Testis (tissue), 2 donors: ENCODE measurements at regions not wholly inside any gene's neighbourhood (a gene's known extent, or its start where the extent isn't known, plus 50 kb on each side); places are given as distances from the start of the nearest gene placed in this dataset.

ENCODE experiments used
- POLR2A ChIP-seq: fragments of 450-650 bp; IDR thresholded peaks from one replicate; pipeline ENCODE4 v1.6.1; 2017; ENCODE audit warnings: antibody characterized with exemption, mild to moderate bottlenecking, moderate library complexity
- TF ChIP-seq, protein P1 (sequence below), 3 experiments: fragments of 450-650 bp in 2 of 3; fragments of 200-600 bp in 1 of 3; sonication (generic) in 1 of 3; IDR thresholded peaks; one replicate each; pipeline ENCODE4 v1.5.1; 2016 to 2019; ENCODE audit warnings: antibody characterized with exemption in 3 of 3, mild to moderate bottlenecking in 2 of 3, moderate library complexity in 1 of 3

DNA sequence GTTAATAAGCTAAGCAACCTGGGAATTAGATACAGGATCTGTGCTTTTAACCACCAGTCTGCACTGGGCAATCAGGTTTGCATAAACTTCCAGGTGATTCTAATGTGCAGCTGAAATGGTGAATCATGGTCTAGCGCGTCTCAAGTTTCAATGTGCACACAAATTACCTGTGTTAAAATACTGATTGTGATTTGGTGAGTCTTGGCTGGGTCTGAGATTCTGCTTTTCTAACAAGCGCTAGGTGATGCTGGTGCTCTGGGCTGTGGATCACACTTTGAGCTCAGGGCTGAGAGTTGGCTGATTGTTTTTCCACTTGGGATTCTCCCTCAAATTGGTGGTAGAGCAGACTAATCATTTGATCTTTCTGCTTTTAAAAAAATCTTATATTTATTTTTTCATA lies 124.8 kb downstream of the C12orf75 start:
- TF ChIP-seq, protein P1, sequence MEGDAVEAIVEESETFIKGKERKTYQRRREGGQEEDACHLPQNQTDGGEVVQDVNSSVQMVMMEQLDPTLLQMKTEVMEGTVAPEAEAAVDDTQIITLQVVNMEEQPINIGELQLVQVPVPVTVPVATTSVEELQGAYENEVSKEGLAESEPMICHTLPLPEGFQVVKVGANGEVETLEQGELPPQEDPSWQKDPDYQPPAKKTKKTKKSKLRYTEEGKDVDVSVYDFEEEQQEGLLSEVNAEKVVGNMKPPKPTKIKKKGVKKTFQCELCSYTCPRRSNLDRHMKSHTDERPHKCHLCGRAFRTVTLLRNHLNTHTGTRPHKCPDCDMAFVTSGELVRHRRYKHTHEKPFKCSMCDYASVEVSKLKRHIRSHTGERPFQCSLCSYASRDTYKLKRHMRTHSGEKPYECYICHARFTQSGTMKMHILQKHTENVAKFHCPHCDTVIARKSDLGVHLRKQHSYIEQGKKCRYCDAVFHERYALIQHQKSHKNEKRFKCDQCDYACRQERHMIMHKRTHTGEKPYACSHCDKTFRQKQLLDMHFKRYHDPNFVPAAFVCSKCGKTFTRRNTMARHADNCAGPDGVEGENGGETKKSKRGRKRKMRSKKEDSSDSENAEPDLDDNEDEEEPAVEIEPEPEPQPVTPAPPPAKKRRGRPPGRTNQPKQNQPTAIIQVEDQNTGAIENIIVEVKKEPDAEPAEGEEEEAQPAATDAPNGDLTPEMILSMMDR (IDR thresholded peaks at IDR 0.05) = no peak
- no peak for TF ChIP-seq POLR2A
